ENCODE measurements at regions not wholly inside any gene's neighbourhood (a gene's known extent, or its start where the extent isn't known, plus 50 kb on each side); places are given as distances from the start of the nearest gene placed in this dataset.
A peak's percentile ranks its signal among the peaks of the same experiment; 100 is the strongest.

DNA sequence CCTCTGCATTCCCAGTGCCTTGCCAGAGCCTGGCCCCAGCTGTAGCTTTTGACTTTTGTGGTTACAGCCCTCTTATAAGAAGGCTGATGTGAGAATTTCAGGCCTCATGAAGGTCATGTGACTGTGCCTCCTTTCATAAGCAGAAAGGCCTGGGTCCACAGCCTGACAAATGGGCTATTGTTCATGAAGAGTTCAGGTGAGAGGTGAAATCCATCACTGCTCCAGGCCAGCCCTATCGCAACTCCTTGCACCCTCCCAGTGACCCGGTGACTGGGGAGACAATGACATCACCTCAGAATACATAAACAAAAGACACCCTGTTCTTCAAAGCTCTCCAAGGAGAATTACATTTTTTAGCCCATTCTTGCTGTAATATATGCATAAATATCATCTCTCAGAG, 321.5 kb downstream of the PCNX1 start:
- no peak overlapping the region for H3K27ac ChIP-seq
- H3K4me3 ChIP-seq (IDR thresholded peaks at IDR 0.05; ENCODE audit: insufficient read depth, low read depth, low read length) = no peak overlapping the region
- no peaks in the 10 kb centered on the region for H4K20me1 ChIP-seq (ENCODE audit: insufficient read depth)
- no peaks in the 10 kb centered on the region for H3K79me2 ChIP-seq (ENCODE audit: insufficient read depth, low read depth)
- H3K27me3 ChIP-seq (ENCODE audit: insufficient read depth, low read depth) = no peaks in the 10 kb centered on the region
- H3K36me3 ChIP-seq (ENCODE audit: insufficient read depth) = no peaks in the 10 kb centered on the region
- no peak overlapping the region for H3K9ac ChIP-seq
- peaks cover 6% of the 10 kb centered on the region for H3K4me1 ChIP-seq (ENCODE audit: low read depth, poor library complexity, severe bottlenecking)
- no peak overlapping the region for H3K4me2 ChIP-seq
- TF ChIP-seq CTCF (conservative IDR thresholded peaks at IDR 0.05; ENCODE audit: low read depth, low read length) = no peak
- H2AFZ ChIP-seq (ENCODE audit: low read depth) = peak overlapping the region; percentile 14; the same call in 1 of the 2 replicates

- H3K27ac ChIP-seq = no peak overlapping the region
- no peaks in the 10 kb centered on the region for H3K79me2 ChIP-seq (ENCODE audit: insufficient read depth, low read depth)
- H2AFZ ChIP-seq (ENCODE audit: low read depth) = no peak overlapping the region
- H4K20me1 ChIP-seq (ENCODE audit: insufficient read depth) = no peaks in the 10 kb centered on the region
- no peak overlapping the region for H3K9ac ChIP-seq
- peaks cover 6% of the 10 kb centered on the region for H3K4me1 ChIP-seq (ENCODE audit: low read depth, poor library complexity, severe bottlenecking)
- no peaks in the 10 kb centered on the region for H3K27me3 ChIP-seq (ENCODE audit: insufficient read depth, low read depth)
- H3K36me3 ChIP-seq (ENCODE audit: insufficient read depth) = no peaks in the 10 kb centered on the region
- H3K4me3 ChIP-seq (IDR thresholded peaks at IDR 0.05; ENCODE audit: insufficient read depth, low read depth, low read length) = no peak overlapping the region
- no peak for TF ChIP-seq CTCF (conservative IDR thresholded peaks at IDR 0.05; ENCODE audit: low read depth, low read length)
- no peak overlapping the region for H3K4me2 ChIP-seq
These were observed 322.6 kb downstream of the PCNX1 start for GRCh38 chr14:71229875-71230274.

DNA sequence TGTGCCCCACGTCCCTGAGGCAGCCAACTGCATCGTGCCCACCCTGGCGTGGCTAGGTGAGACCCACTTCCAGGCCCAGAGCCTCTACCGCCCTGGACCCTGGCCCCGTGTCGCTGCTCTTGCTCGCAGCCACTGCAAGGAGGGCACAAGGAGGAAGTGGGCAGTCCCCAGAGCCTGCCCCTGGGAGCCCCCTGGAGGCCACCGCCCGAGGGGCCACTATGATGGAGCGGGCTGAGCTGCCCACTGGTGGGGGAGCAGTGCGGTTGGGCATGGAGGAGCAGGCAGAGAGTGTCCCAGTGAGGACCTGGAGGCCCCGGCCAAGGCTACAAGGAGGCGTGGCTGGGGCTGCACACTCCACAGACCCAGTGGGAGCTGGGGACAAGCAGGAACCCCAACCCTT, 323.6 kb downstream of the PCNX1 start:
- Histone ChIP-seq H3K9ac (no peak overlapping the region), H4K20me1 (ENCODE audit: insufficient read depth) (no peaks in the 10 kb centered on the region), H3K79me2 (ENCODE audit: insufficient read depth, low read depth) (no peaks in the 10 kb centered on the region), H3K27me3 (ENCODE audit: insufficient read depth, low read depth) (no peaks in the 10 kb centered on the region), H3K27ac (no peak overlapping the region), H3K4me3 (IDR thresholded peaks at IDR 0.05; ENCODE audit: insufficient read depth, low read depth, low read length) (no peak overlapping the region), H3K4me2 (no peak overlapping the region), H2AFZ (ENCODE audit: low read depth) (no peak overlapping the region), H3K4me1 (ENCODE audit: low read depth, poor library complexity, severe bottlenecking) (peaks cover 6% of the 10 kb centered on the region), H3K36me3 (ENCODE audit: insufficient read depth) (no peaks in the 10 kb centered on the region)
- TF ChIP-seq CTCF (conservative IDR thresholded peaks at IDR 0.05; ENCODE audit: low read depth, low read length) = no peak

- Histone ChIP-seq H3K4me2 (no peak overlapping the region), H2AFZ (ENCODE audit: low read depth) (no peak overlapping the region)
- TF ChIP-seq CTCF (conservative IDR thresholded peaks at IDR 0.05; ENCODE audit: low read depth, low read length) = no peak
These were observed 324.5 kb downstream of the PCNX1 start for GRCh38 chr14:71231521-71232393.

More at GRCh38 chr14:71231521-71232393, 324.5 kb downstream of the PCNX1 start:
- no peak overlapping the region for H3K4me3 ChIP-seq (IDR thresholded peaks at IDR 0.05; ENCODE audit: insufficient read depth, low read depth, low read length)
- H3K36me3 ChIP-seq (ENCODE audit: insufficient read depth) = no peaks in the 10 kb centered on the region
- H3K9ac ChIP-seq = no peak overlapping the region
- peaks cover 6% of the 10 kb centered on the region for H3K4me1 ChIP-seq (ENCODE audit: low read depth, poor library complexity, severe bottlenecking)
- H3K27ac ChIP-seq = no peak overlapping the region
- H4K20me1 ChIP-seq (ENCODE audit: insufficient read depth) = no peaks in the 10 kb centered on the region
- no peaks in the 10 kb centered on the region for H3K79me2 ChIP-seq (ENCODE audit: insufficient read depth, low read depth)
- H3K27me3 ChIP-seq (ENCODE audit: insufficient read depth, low read depth) = no peaks in the 10 kb centered on the region
